ENCODE measurements at regions not wholly inside any gene's neighbourhood (a gene's known extent, or its start where the extent isn't known, plus 50 kb on each side); places are given as distances from the start of the nearest gene placed in this dataset.

DNA sequence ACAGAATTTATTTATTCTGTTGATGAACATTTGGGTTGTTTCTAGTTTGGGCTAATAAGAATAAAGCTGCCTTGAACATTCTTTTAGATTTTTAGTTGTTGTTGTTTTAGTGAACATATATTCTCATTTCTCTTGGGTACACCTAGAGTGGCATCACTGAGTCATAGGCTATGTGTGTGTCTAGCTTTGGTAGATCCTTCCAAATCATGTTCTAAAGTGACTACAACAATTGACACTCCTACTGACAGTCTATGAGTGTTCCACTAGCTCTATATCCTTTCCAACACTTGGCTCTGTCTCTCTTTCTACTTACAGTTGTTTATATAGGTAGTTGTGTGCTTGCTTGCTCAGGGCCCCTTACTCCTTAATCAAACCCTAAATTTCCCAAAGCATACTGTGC lies 346.0 kb upstream of the NCAM1 start:
- H3K27ac ChIP-seq (ENCODE audit: insufficient read depth, low read length), result no peak overlapping the region
- TF ChIP-seq SMC3 (IDR thresholded peaks at IDR 0.05; ENCODE audit: low read depth, low read length) (no peak), MAFK (IDR thresholded peaks at IDR 0.05; ENCODE audit: low read depth, low read length) (no peak), ELK1 (IDR thresholded peaks at IDR 0.05; ENCODE audit: borderline replicate concordance, low read depth, low read length) (no peak), CEBPB (IDR thresholded peaks at IDR 0.05; ENCODE audit: low read depth, low read length) (no peak), MXI1 (IDR thresholded peaks at IDR 0.05; ENCODE audit: borderline replicate concordance, low read depth, low read length) (no peak), MAZ (IDR thresholded peaks at IDR 0.05; ENCODE audit: borderline replicate concordance, low read depth, low read length) (no peak), CTCF (conservative IDR thresholded peaks at IDR 0.05; ENCODE audit: low read depth, low read length) (no peak), NFE2L2 (IDR thresholded peaks at IDR 0.05; ENCODE audit: low read depth, low read length) (no peak), POLR2A (IDR thresholded peaks at IDR 0.05; ENCODE audit: low read depth, low read length) (no peak), CHD1 (IDR thresholded peaks at IDR 0.05; ENCODE audit: low read depth, low read length) (no peak), RAD21 (IDR thresholded peaks at IDR 0.05; ENCODE audit: low read length) (no peak), RFX5 (IDR thresholded peaks at IDR 0.05; ENCODE audit: low read depth, low read length) (no peak), BHLHE40 (IDR thresholded peaks at IDR 0.05; ENCODE audit: low read depth, low read length) (no peak), RCOR1 (IDR thresholded peaks at IDR 0.05; ENCODE audit: insufficient replicate concordance, low read length) (no peak)
- TF ChIP-seq, protein P1, sequence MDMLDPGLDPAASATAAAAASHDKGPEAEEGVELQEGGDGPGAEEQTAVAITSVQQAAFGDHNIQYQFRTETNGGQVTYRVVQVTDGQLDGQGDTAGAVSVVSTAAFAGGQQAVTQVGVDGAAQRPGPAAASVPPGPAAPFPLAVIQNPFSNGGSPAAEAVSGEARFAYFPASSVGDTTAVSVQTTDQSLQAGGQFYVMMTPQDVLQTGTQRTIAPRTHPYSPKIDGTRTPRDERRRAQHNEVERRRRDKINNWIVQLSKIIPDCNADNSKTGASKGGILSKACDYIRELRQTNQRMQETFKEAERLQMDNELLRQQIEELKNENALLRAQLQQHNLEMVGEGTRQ (IDR thresholded peaks at IDR 0.05; ENCODE audit: low read depth, low read length), result no peak
- no peak overlapping the region for H4K8ac ChIP-seq (ENCODE audit: low read depth in 2 of 2, low read length in 2 of 2)
- intact Hi-C loops (cut with micrococcal nuclease) (no loop called here), in situ Hi-C loops (cut with MboI; ENCODE audit: low sequenced_read_pairs) (no loop called here), dilution Hi-C loops (cut with HindIII; ENCODE audit: low sequenced_read_pairs, unreplicated experiment) (no loop called here)
- no peaks in the 10 kb centered on the region for H3K4me1 ChIP-seq (ENCODE audit: control insufficient read depth, insufficient read depth, low read length)
- no peak overlapping the region for H2AFZ ChIP-seq (replicated peaks; ENCODE audit: low read length, poor library complexity)
- no peak overlapping the region for H2AK9ac ChIP-seq (replicated peaks; ENCODE audit: low read depth, low read length, poor library complexity)
- H4K5ac ChIP-seq (ENCODE audit: low read depth, low read length), result no peak overlapping the region
- H2BK120ac ChIP-seq (ENCODE audit: low read depth, low read length), result no peak overlapping the region
- ChIA-PET CTCF (interaction anchor here (0.8 kb wide), 1 partner anchor 27 kb away, joined by 3 read pairs; no protein-coding TSS in a partner anchor), POLR2A (ENCODE audit: unreplicated experiment) (no interaction called here)
- DNase-seq, result no peak
- no peak overlapping the region for H2BK15ac ChIP-seq (ENCODE audit: low read depth, low read length)
- no peak overlapping the region for H4K91ac ChIP-seq (ENCODE audit: insufficient read depth, low read depth, low read length)
- no peak overlapping the region for H3K56ac ChIP-seq (ENCODE audit: extremely low read depth, insufficient read depth, low read length)
- no peaks in the 10 kb centered on the region for H3K9me1 ChIP-seq (ENCODE audit: insufficient read depth, low read length)
- H3K14ac ChIP-seq (replicated peaks; ENCODE audit: low read depth, low read length), result no peak overlapping the region
- H3K27me3 ChIP-seq (ENCODE audit: control insufficient read depth, insufficient read depth, low read length), result no peaks in the 10 kb centered on the region
- no peaks in the 10 kb centered on the region for H3K36me3 ChIP-seq (ENCODE audit: control insufficient read depth, insufficient read depth, low read length)
- H3K18ac ChIP-seq (ENCODE audit: low read depth, low read length), result no peak overlapping the region
- H4K20me1 ChIP-seq (ENCODE audit: insufficient read depth, low read length), result no peaks in the 10 kb centered on the region
- no TSS peak for BruUV-seq (replicated peaks)
- no peak overlapping the region for H2BK20ac ChIP-seq (ENCODE audit: low read depth, low read length)
- no peaks in the 10 kb centered on the region for H3K9me3 ChIP-seq (ENCODE audit: control insufficient read depth, insufficient read depth, low read length)
- H3K4me2 ChIP-seq (ENCODE audit: low read depth, low read length), result no peak overlapping the region
- H3K79me1 ChIP-seq (ENCODE audit: low read depth in 1 of 2, low read length in 2 of 2), result no peaks in the 10 kb centered on the region
- no peak overlapping the region for H2BK5ac ChIP-seq (ENCODE audit: low read depth, low read length, poor library complexity, severe bottlenecking)
- no peak overlapping the region for H3K9ac ChIP-seq (ENCODE audit: low read depth, low read length)
- no peak overlapping the region for H3K4ac ChIP-seq (ENCODE audit: low read depth, low read length)
- ATAC-seq (ENCODE audit: low read depth), result no peak
- no peak overlapping the region for H3K4me3 ChIP-seq (ENCODE audit: insufficient read depth, low read depth, low read length)
- H2AK5ac ChIP-seq (ENCODE audit: low read depth, low read length), result no peak overlapping the region
- H3K23ac ChIP-seq (ENCODE audit: low read depth, low read length), result no peak overlapping the region
